Gastrocnemius medialis (tissue), 4 donors: ENCODE measurements at regions not wholly inside any gene's neighbourhood (a gene's known extent, or its start where the extent isn't known, plus 50 kb on each side); places are given as distances from the start of the nearest gene placed in this dataset.

Experiments used
- ATAC-seq, 2 donors: fragments of 150-250 bp; one replicate each; pipeline ENCODE4 v1.9.1; 2016
- DNase-seq, 2 donors: peaks; one replicate each; pipeline ENCODE4 v3.0.0-alpha.2; 2019
- H3K27ac ChIP-seq, 4 donors: fragments of 200-600 bp; sonication (generic); 1 replicate in 1 of 4; 2 replicates in 3 of 4; pipeline ENCODE4 v1.5.1; 2016 to 2018; ENCODE audit warnings: mild to moderate bottlenecking in 2 of 4, moderate library complexity in 1 of 4
- H3K27me3 ChIP-seq, 3 donors: fragments of 200-600 bp; sonication (generic) in 2 of 3; 1 replicate in 1 of 3; 2 replicates in 2 of 3; pipeline versions ENCODE4 v1.5.1 to v1.6.0; 2016 to 2019; ENCODE audit warnings: mild to moderate bottlenecking in 1 of 3, moderate library complexity in 1 of 3
- H3K36me3 ChIP-seq, 2 donors: fragments of 200-600 bp; sonication (generic) in 1 of 2; one replicate each; pipeline ENCODE4 v1.5.1; 2017 to 2018
- H3K4me1 ChIP-seq, 2 donors: fragments of 200-600 bp; sonication (generic) in 1 of 2; one replicate each; pipeline ENCODE4 v1.5.1; 2016 to 2017; ENCODE audit warnings: mild to moderate bottlenecking in 2 of 2
- H3K4me3 ChIP-seq, 4 donors: fragments of 200-600 bp; sonication (generic) in 3 of 4; 1 replicate in 1 of 4; 2 replicates in 3 of 4; pipeline ENCODE4 v1.5.1; 2016 to 2019; ENCODE audit warnings: mild to moderate bottlenecking in 2 of 4
- H3K9me3 ChIP-seq, 3 donors: fragments of 200-600 bp; sonication (generic) in 2 of 3; 1 replicate in 1 of 3; 2 replicates in 2 of 3; pipeline ENCODE4 v1.5.1; 2016 to 2019
- POLR2A ChIP-seq, 2 donors: fragments of 450-650 bp; IDR thresholded peaks; one replicate each; pipeline ENCODE4 v1.6.1; 2017; ENCODE audit warnings: antibody characterized with exemption in 2 of 2, mild to moderate bottlenecking in 2 of 2, moderate library complexity in 2 of 2
- in situ Hi-C, 4 donors: fragments of 200-750 bp; cut with MboI; loops; one replicate each; pipeline versions ENCODE4 v1.15.0 to v1.8.0; 2017; ENCODE audit warnings: low sequenced_read_pairs in 4 of 4
- intact Hi-C: fragments of 100-400 bp; cut with DNase I; formaldehyde crosslinking; loops from one replicate; pipeline ENCODE4 v1.15.1; 2023; ENCODE audit warnings: low total_unique reads
- TF ChIP-seq, protein P1 (sequence below), 5 experiments: fragments of 450-650 bp in 3 of 5; fragments of 200-600 bp in 2 of 5; sonication (generic) in 2 of 5; IDR thresholded peaks in 4 of 5; conservative IDR thresholded peaks in 1 of 5; 1 replicate in 4 of 5; 2 replicates in 1 of 5; pipeline ENCODE4 v1.5.1; 2016 to 2019; ENCODE audit warnings: antibody characterized with exemption in 5 of 5, mild to moderate bottlenecking in 3 of 5, moderate library complexity in 3 of 5

DNA sequence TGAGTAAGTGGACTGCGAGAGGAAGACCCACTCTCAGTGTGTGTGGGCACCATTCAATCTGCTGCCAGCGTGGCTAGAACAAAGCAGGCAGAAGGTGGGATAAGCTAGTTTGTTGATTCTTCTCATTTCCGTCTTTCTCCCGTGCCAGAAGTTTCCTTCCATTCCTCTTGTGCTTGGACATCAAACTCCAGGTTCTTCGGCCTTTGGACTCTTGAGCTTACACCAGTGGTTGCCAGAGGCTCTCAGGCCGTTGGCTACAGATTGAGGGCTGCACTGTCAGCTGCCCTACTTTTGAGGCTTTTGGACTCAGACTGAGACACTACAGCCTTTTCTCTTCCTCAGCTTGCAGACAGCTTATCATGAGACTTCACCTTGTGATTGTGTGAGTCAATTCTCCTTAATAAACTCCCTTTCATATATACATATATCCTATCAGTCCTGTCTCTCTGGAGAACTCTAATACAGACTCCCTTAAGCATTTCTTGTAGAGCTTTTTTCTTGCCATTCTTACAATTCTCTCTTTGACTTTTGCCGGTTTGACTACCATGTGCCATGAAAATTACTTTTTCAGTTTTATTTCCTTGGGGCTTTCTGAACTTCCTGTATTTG lies 494.9 kb downstream of the PRR16 start:
- intact Hi-C loops (no loop called here), in situ Hi-C loops (no loop called here)
- Histone ChIP-seq H3K9me3 (no peaks in the 10 kb centered on the region), H3K36me3 (no peaks in the 10 kb centered on the region), H3K27me3 (no peaks in the 10 kb centered on the region), H3K4me1 (no peaks in the 10 kb centered on the region), H3K27ac (no peak overlapping the region), H3K4me3 (no peak overlapping the region)
- no peak for DNase-seq
- ATAC-seq, result no peak
- TF ChIP-seq POLR2A (IDR thresholded peaks at IDR 0.05), result no peak
- TF ChIP-seq, protein P1, sequence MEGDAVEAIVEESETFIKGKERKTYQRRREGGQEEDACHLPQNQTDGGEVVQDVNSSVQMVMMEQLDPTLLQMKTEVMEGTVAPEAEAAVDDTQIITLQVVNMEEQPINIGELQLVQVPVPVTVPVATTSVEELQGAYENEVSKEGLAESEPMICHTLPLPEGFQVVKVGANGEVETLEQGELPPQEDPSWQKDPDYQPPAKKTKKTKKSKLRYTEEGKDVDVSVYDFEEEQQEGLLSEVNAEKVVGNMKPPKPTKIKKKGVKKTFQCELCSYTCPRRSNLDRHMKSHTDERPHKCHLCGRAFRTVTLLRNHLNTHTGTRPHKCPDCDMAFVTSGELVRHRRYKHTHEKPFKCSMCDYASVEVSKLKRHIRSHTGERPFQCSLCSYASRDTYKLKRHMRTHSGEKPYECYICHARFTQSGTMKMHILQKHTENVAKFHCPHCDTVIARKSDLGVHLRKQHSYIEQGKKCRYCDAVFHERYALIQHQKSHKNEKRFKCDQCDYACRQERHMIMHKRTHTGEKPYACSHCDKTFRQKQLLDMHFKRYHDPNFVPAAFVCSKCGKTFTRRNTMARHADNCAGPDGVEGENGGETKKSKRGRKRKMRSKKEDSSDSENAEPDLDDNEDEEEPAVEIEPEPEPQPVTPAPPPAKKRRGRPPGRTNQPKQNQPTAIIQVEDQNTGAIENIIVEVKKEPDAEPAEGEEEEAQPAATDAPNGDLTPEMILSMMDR (IDR thresholded peaks at IDR 0.05 in 4 of 5, conservative IDR thresholded peaks at IDR 0.05 in 1 of 5), result no peak

DNA sequence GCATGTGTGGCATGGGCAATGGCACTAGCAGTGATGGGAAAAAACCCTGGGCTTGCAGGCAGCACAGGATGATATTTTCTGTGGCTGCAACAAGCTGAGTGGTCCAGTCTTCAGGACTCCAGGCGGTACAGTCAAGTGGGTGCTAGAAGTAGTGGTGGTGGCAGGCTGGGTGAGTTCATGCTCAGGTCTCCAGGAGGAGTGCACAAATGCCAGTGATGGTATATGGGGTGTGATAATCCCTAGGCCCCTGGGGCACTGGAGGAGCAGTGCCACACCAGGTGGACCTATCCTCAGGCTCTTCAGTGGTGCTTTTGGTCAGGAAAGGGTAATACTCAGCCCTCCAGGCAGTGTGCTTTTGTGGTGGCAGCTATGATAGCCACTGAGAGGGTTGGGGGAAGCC lies 496.4 kb downstream of the PRR16 start:
- Histone ChIP-seq H3K36me3 (no peaks in the 10 kb centered on the region), H3K4me1 (no peaks in the 10 kb centered on the region), H3K4me3 (no peak overlapping the region), H3K27me3 (no peaks in the 10 kb centered on the region), H3K9me3 (no peaks in the 10 kb centered on the region), H3K27ac (no peak overlapping the region)
- DNase-seq (no peak), ATAC-seq (no peak)
- in situ Hi-C loops, result no loop called here
- TF ChIP-seq, protein P1 (IDR thresholded peaks at IDR 0.05 in 4 of 5, conservative IDR thresholded peaks at IDR 0.05 in 1 of 5), result no peak
- no peak for TF ChIP-seq POLR2A (IDR thresholded peaks at IDR 0.05)
- intact Hi-C loops, result no loop called here

DNA sequence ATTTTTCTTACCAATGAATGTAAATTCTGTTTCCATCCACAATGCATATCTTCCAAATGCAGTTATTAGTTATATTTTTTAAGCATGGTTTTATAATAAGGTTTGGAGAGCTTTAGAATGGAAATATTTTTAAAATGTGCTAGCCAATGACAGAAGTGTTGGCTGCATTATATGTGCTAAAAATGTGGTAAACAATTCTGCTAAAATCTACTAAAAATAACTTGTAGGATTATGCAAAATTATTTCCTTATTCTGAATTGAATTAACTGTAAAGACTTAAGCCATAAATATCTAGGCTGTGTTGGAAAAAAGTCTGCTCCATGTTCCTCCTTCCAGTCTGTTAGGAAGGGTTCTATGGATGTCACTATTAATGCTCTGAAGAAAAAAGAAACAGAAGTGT lies 503.3 kb downstream of the PRR16 start:
- in situ Hi-C loops, result no loop called here
- no peaks in the 10 kb centered on the region for H3K27me3 ChIP-seq
- no peak overlapping the region for H3K4me3 ChIP-seq
- no peaks in the 10 kb centered on the region for H3K9me3 ChIP-seq
- DNase-seq, result no peak
- H3K36me3 ChIP-seq, result no peaks in the 10 kb centered on the region
- intact Hi-C loops, result no loop called here
- no peak for ATAC-seq
- H3K4me1 ChIP-seq, result no peaks in the 10 kb centered on the region
- no peak for TF ChIP-seq POLR2A (IDR thresholded peaks at IDR 0.05)
- TF ChIP-seq, protein P1 (IDR thresholded peaks at IDR 0.05 in 4 of 5, conservative IDR thresholded peaks at IDR 0.05 in 1 of 5), result no peak
- H3K27ac ChIP-seq, result no peak overlapping the region

DNA sequence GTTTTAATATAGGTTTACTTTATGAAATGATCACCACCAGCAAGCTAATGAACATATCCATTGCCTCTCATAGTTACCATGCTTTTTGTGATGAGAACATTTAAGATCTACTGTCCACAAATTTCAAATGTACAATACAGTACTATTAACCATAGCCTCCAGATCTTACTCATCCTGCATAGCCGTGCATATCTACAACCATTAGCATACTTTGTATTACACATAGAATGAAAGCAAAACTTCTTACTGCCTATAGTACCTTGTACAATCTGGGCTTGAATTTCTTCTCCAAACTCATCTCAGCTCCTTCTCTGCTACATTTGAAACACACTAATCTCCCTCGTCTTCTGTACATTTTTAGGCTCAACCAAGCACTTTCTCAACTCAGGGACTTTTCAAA lies 510.6 kb downstream of the PRR16 start:
- intact Hi-C loops (no loop called here), in situ Hi-C loops (no loop called here)
- DNase-seq (no peak), ATAC-seq (no peak)
- TF ChIP-seq, protein P1 (IDR thresholded peaks at IDR 0.05 in 4 of 5, conservative IDR thresholded peaks at IDR 0.05 in 1 of 5), result no peak
- TF ChIP-seq POLR2A (IDR thresholded peaks at IDR 0.05), result no peak
- H3K27me3 ChIP-seq, result no peaks in the 10 kb centered on the region
- no peak overlapping the region for H3K27ac ChIP-seq
- H3K4me3 ChIP-seq, result no peak overlapping the region
- no peaks in the 10 kb centered on the region for H3K36me3 ChIP-seq
- no peaks in the 10 kb centered on the region for H3K9me3 ChIP-seq
- H3K4me1 ChIP-seq, result no peaks in the 10 kb centered on the region

DNA sequence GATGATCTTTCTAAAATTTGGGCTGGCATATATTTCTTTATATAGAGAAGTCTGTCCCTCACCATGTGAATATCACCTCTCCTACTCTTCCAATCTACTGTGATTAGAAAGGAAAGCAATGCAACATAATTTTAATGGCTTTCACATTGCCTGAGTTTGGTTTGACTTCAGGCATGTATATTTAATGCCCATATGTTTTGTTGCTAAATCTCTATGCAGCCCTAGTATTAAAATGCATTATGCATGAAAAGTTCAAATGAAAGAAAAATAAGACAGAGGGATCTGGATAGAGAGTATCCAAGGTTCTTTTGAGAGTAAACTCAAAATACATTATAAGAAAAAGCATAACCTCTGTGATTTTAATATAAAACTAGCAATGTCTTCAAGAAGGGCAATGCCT lies 518.3 kb downstream of the PRR16 start:
- ATAC-seq, result no peak
- Histone ChIP-seq H3K9me3 (no peaks in the 10 kb centered on the region), H3K4me1 (no peaks in the 10 kb centered on the region), H3K27me3 (no peaks in the 10 kb centered on the region), H3K27ac (no peak overlapping the region), H3K36me3 (no peaks in the 10 kb centered on the region), H3K4me3 (no peak overlapping the region)
- in situ Hi-C loops (no loop called here), intact Hi-C loops (no loop called here)
- no peak for DNase-seq
- TF ChIP-seq POLR2A (IDR thresholded peaks at IDR 0.05), result no peak
- TF ChIP-seq, protein P1 (IDR thresholded peaks at IDR 0.05 in 4 of 5, conservative IDR thresholded peaks at IDR 0.05 in 1 of 5), result no peak
